ENCODE measurements at regions not wholly inside any gene's neighbourhood (a gene's known extent, or its start where the extent isn't known, plus 50 kb on each side); places are given as distances from the start of the nearest gene placed in this dataset.

GRCh38 chr9:529731-530130, 311.8 kb upstream of the DMRT1 start:
- Histone ChIP-seq H4K5ac (ENCODE audit: low read depth, low read length) (no peak overlapping the region), H4K20me1 (ENCODE audit: insufficient read depth, low read length) (no peaks in the 10 kb centered on the region), H3K4me2 (ENCODE audit: low read depth, low read length) (no peak overlapping the region), H2AK5ac (ENCODE audit: low read depth, low read length) (no peak overlapping the region), H2AFZ (replicated peaks; ENCODE audit: low read length, poor library complexity) (no peak overlapping the region), H3K79me1 (ENCODE audit: low read depth in 1 of 2, low read length in 2 of 2) (no peaks in the 10 kb centered on the region), H3K36me3 (ENCODE audit: control insufficient read depth, insufficient read depth, low read length) (no peaks in the 10 kb centered on the region), H3K56ac (ENCODE audit: extremely low read depth, insufficient read depth, low read length) (no peak overlapping the region), H4K8ac (ENCODE audit: low read depth in 2 of 2, low read length in 2 of 2) (no peak overlapping the region), H3K18ac (ENCODE audit: low read depth, low read length) (no peak overlapping the region), H3K14ac (replicated peaks; ENCODE audit: low read depth, low read length) (no peak overlapping the region), H4K91ac (ENCODE audit: insufficient read depth, low read depth, low read length) (no peak overlapping the region), H3K27me3 (ENCODE audit: control insufficient read depth, insufficient read depth, low read length) (no peaks in the 10 kb centered on the region; the same call in 1 of the 2 replicates), H3K9ac (ENCODE audit: low read depth, low read length) (no peak overlapping the region), H3K4me1 (ENCODE audit: control insufficient read depth, insufficient read depth, low read length) (no peaks in the 10 kb centered on the region), H2BK120ac (ENCODE audit: low read depth, low read length) (no peak overlapping the region), H3K4me3 (ENCODE audit: insufficient read depth, low read depth, low read length) (no peak overlapping the region), H2BK20ac (ENCODE audit: low read depth, low read length) (no peak overlapping the region), H3K9me1 (ENCODE audit: insufficient read depth, low read length) (no peaks in the 10 kb centered on the region), H3K4ac (ENCODE audit: low read depth, low read length) (no peak overlapping the region), H3K9me3 (ENCODE audit: control insufficient read depth, insufficient read depth, low read length) (no peaks in the 10 kb centered on the region), H2BK5ac (ENCODE audit: low read depth, low read length, poor library complexity, severe bottlenecking) (no peak overlapping the region), H3K27ac (ENCODE audit: insufficient read depth, low read length) (no peak overlapping the region), H2BK15ac (ENCODE audit: low read depth, low read length) (no peak overlapping the region), H3K23ac (ENCODE audit: low read depth, low read length) (no peak overlapping the region), H2AK9ac (replicated peaks; ENCODE audit: low read depth, low read length, poor library complexity) (no peak overlapping the region)
- ChIA-PET POLR2A (ENCODE audit: unreplicated experiment) (no interaction called here), CTCF (no interaction called here)
- no peak for ATAC-seq (ENCODE audit: low read depth)
- in situ Hi-C loops (cut with MboI; ENCODE audit: low sequenced_read_pairs) (no loop called here), intact Hi-C loops (cut with micrococcal nuclease) (no loop called here), dilution Hi-C loops (cut with HindIII; ENCODE audit: low sequenced_read_pairs, unreplicated experiment) (no loop called here)
- BruUV-seq (replicated peaks) = no TSS peak
- WGBS, 2 experiments (ENCODE audit: extremely low coverage in 2 of 2, insufficient read length in 1 of 2) = no CpG with 5 or more reads among the region's 4 CpGs
- no peak for DNase-seq
- TF ChIP-seq, protein P1, sequence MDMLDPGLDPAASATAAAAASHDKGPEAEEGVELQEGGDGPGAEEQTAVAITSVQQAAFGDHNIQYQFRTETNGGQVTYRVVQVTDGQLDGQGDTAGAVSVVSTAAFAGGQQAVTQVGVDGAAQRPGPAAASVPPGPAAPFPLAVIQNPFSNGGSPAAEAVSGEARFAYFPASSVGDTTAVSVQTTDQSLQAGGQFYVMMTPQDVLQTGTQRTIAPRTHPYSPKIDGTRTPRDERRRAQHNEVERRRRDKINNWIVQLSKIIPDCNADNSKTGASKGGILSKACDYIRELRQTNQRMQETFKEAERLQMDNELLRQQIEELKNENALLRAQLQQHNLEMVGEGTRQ (IDR thresholded peaks at IDR 0.05; ENCODE audit: low read depth, low read length) = no peak
- TF ChIP-seq RCOR1 (IDR thresholded peaks at IDR 0.05; ENCODE audit: insufficient replicate concordance, low read length) (no peak), POLR2A (IDR thresholded peaks at IDR 0.05; ENCODE audit: low read depth, low read length) (no peak), RAD21 (IDR thresholded peaks at IDR 0.05; ENCODE audit: low read length) (no peak), SMC3 (IDR thresholded peaks at IDR 0.05; ENCODE audit: low read depth, low read length) (no peak), BHLHE40 (IDR thresholded peaks at IDR 0.05; ENCODE audit: low read depth, low read length) (no peak), RFX5 (IDR thresholded peaks at IDR 0.05; ENCODE audit: low read depth, low read length) (no peak), MAFK (IDR thresholded peaks at IDR 0.05; ENCODE audit: low read depth, low read length) (no peak), FOS (IDR thresholded peaks at IDR 0.05; ENCODE audit: low read depth, low read length) (no peak), NFE2L2 (IDR thresholded peaks at IDR 0.05; ENCODE audit: low read depth, low read length) (no peak), CHD1 (IDR thresholded peaks at IDR 0.05; ENCODE audit: low read depth, low read length) (no peak), MAZ (IDR thresholded peaks at IDR 0.05; ENCODE audit: borderline replicate concordance, low read depth, low read length) (no peak), MXI1 (IDR thresholded peaks at IDR 0.05; ENCODE audit: borderline replicate concordance, low read depth, low read length) (no peak), CTCF (conservative IDR thresholded peaks at IDR 0.05; ENCODE audit: low read depth, low read length) (no peak), CEBPB (IDR thresholded peaks at IDR 0.05; ENCODE audit: low read depth, low read length) (no peak)
- TF ChIP-seq, protein P2, sequence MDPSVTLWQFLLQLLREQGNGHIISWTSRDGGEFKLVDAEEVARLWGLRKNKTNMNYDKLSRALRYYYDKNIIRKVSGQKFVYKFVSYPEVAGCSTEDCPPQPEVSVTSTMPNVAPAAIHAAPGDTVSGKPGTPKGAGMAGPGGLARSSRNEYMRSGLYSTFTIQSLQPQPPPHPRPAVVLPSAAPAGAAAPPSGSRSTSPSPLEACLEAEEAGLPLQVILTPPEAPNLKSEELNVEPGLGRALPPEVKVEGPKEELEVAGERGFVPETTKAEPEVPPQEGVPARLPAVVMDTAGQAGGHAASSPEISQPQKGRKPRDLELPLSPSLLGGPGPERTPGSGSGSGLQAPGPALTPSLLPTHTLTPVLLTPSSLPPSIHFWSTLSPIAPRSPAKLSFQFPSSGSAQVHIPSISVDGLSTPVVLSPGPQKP (IDR thresholded peaks at IDR 0.05; ENCODE audit: borderline replicate concordance, low read depth, low read length) = no peak

Measured in IMR-90 (cell line).